ENCODE measurements at regions not wholly inside any gene's neighbourhood (a gene's known extent, or its start where the extent isn't known, plus 50 kb on each side); places are given as distances from the start of the nearest gene placed in this dataset.

GRCh38 chr6:11911538-11911937 lies 100.6 kb upstream of the HIVEP1 start:
- Histone ChIP-seq H3K9me3 (no peaks in the 10 kb centered on the region), H3K4me1 (no peaks in the 10 kb centered on the region), H3K4me3 (no peak overlapping the region), H3K36me3 (no peaks in the 10 kb centered on the region), H3K27ac (no peak overlapping the region), H3K27me3 (no peaks in the 10 kb centered on the region)
- TF ChIP-seq POLR2AphosphoS5 (IDR thresholded peaks at IDR 0.05): no peak
- no peak for TF ChIP-seq CTCF (IDR thresholded peaks at IDR 0.05)
- no peak for TF ChIP-seq POLR2A (IDR thresholded peaks at IDR 0.05)
- no peak for TF ChIP-seq EP300 (IDR thresholded peaks at IDR 0.05)
- 73 to 100% methylated on average over 1 of the region's 1 CpG for WGBS, 2 donors (ENCODE audit: low coverage in 1 of 2)
- no peak for ATAC-seq

- Histone ChIP-seq H3K27me3 (no peaks in the 10 kb centered on the region), H3K9me3 (no peaks in the 10 kb centered on the region), H3K4me3 (no peak overlapping the region), H3K27ac (no peak overlapping the region), H3K4me1 (no peaks in the 10 kb centered on the region), H3K36me3 (no peaks in the 10 kb centered on the region)
- 74 to 76% methylated on average over 7 of the region's 7 CpGs for WGBS, 2 donors (ENCODE audit: low coverage in 1 of 2)
- no peak for ATAC-seq
- TF ChIP-seq CTCF (IDR thresholded peaks at IDR 0.05): no peak
- TF ChIP-seq POLR2AphosphoS5 (IDR thresholded peaks at IDR 0.05): no peak
- no peak for TF ChIP-seq POLR2A (IDR thresholded peaks at IDR 0.05)
- no peak for TF ChIP-seq EP300 (IDR thresholded peaks at IDR 0.05)
Observed at GRCh38 chr6:11909696-11910132, 102.4 kb upstream of the HIVEP1 start.

- H3K27me3 ChIP-seq: no peaks in the 10 kb centered on the region
- TF ChIP-seq POLR2AphosphoS5 (IDR thresholded peaks at IDR 0.05): no peak
- TF ChIP-seq POLR2A (IDR thresholded peaks at IDR 0.05): no peak
- TF ChIP-seq EP300 (IDR thresholded peaks at IDR 0.05): no peak
- no peak for TF ChIP-seq CTCF (IDR thresholded peaks at IDR 0.05)
- H3K36me3 ChIP-seq: no peaks in the 10 kb centered on the region
- ATAC-seq: no peak
- H3K4me1 ChIP-seq: no peaks in the 10 kb centered on the region
- WGBS, 2 donors (ENCODE audit: low coverage in 1 of 2): 69 to 83% methylated on average over 2 of the region's 2 CpGs
- no peak overlapping the region for H3K27ac ChIP-seq
- H3K4me3 ChIP-seq: no peak overlapping the region
- no peaks in the 10 kb centered on the region for H3K9me3 ChIP-seq
Observed at GRCh38 chr6:11908436-11909105, 103.5 kb upstream of the HIVEP1 start.

- Histone ChIP-seq H3K9me3 (no peaks in the 10 kb centered on the region), H3K27ac (no peak overlapping the region), H3K4me3 (no peak overlapping the region), H3K27me3 (no peaks in the 10 kb centered on the region), H3K4me1 (no peaks in the 10 kb centered on the region), H3K36me3 (no peaks in the 10 kb centered on the region)
- no peak for ATAC-seq
- WGBS, 2 donors (ENCODE audit: low coverage in 1 of 2): 87 to 93% methylated on average over 2 of the region's 2 CpGs
- no peak for TF ChIP-seq EP300 (IDR thresholded peaks at IDR 0.05)
- TF ChIP-seq CTCF (IDR thresholded peaks at IDR 0.05): no peak
- no peak for TF ChIP-seq POLR2AphosphoS5 (IDR thresholded peaks at IDR 0.05)
- no peak for TF ChIP-seq POLR2A (IDR thresholded peaks at IDR 0.05)
Observed at GRCh38 chr6:11903645-11904044, 108.5 kb upstream of the HIVEP1 start.

GRCh38 chr6:11902527-11902926 lies 109.6 kb upstream of the HIVEP1 start:
- TF ChIP-seq CTCF (IDR thresholded peaks at IDR 0.05): no peak
- TF ChIP-seq POLR2A (IDR thresholded peaks at IDR 0.05): no peak
- no peak for TF ChIP-seq POLR2AphosphoS5 (IDR thresholded peaks at IDR 0.05)
- no peak for TF ChIP-seq EP300 (IDR thresholded peaks at IDR 0.05)
- H3K9me3 ChIP-seq: no peaks in the 10 kb centered on the region
- no peaks in the 10 kb centered on the region for H3K36me3 ChIP-seq
- no peak for ATAC-seq
- no peak overlapping the region for H3K27ac ChIP-seq
- no peak overlapping the region for H3K4me3 ChIP-seq
- H3K27me3 ChIP-seq: no peaks in the 10 kb centered on the region
- H3K4me1 ChIP-seq: no peaks in the 10 kb centered on the region
- 100% methylated on average over 1 to 2 of the region's 2 CpGs for WGBS, 2 donors (ENCODE audit: low coverage in 1 of 2)
